K562 (cell line): ENCODE measurements at regions not wholly inside any gene's neighbourhood (a gene's known extent, or its start where the extent isn't known, plus 50 kb on each side); places are given as distances from the start of the nearest gene placed in this dataset.

ENCODE experiments used
- CEBPZ ChIP-seq: fragments of 150-350 bp; IDR thresholded peaks from 2 replicates; pipeline ENCODE4 v1.6.1; 2014; ENCODE audit warnings: low read depth, mild to moderate bottlenecking, low read length, borderline replicate concordance
- CREB1 ChIP-seq, 2 experiments: sonication (generic) in 1 of 2; formaldehyde crosslinking in 1 of 2; IDR thresholded peaks; 2 replicates each; pipeline versions ENCODE4 v1.6.1 to v1.8.0; 2012 to 2022; ENCODE audit warnings: inconsistent platforms in 1 of 2, mild to moderate bottlenecking in 1 of 2, missing genetic modification reagents in 1 of 2, moderate library complexity in 1 of 2
- CTCF ChIP-seq, 3 experiments: IDR thresholded peaks in 2 of 3; conservative IDR thresholded peaks in 1 of 3; 2 replicates each; pipeline ENCODE4 v1.5.1; 2011 to 2012; ENCODE audit warnings: low read length in 3 of 3, mild to moderate bottlenecking in 3 of 3, control low read depth in 2 of 3, improper control_type of control experiment in 1 of 3, inconsistent platforms in 1 of 3, low read depth in 1 of 3, mixed read lengths in 1 of 3, moderate library complexity in 1 of 3; ENCODE audit not compliant: insufficient read depth in 2 of 3
- DDX20 ChIP-seq: fragments of 450-650 bp; IDR thresholded peaks from 2 replicates; pipeline ENCODE4 v1.6.1; 2016; ENCODE audit warnings: missing genetic modification characterization, low read depth, mild to moderate bottlenecking, missing compliant biosample characterization, moderate library complexity
- JUNB ChIP-seq: fragments of 450-650 bp; formaldehyde crosslinking; conservative IDR thresholded peaks from 2 replicates; pipeline ENCODE4 v1.4.0; 2020; ENCODE audit warnings: mild to moderate bottlenecking
- PHF21A ChIP-seq: fragments of 450-650 bp; IDR thresholded peaks from 2 replicates; pipeline ENCODE4 v1.6.1; 2017; ENCODE audit warnings: low read depth, borderline replicate concordance
- SAFB ChIP-seq: fragments of 200-400 bp; formaldehyde crosslinking; IDR thresholded peaks from 2 replicates; pipeline ENCODE4 v1.6.1; 2017; ENCODE audit warnings: low read depth, low read length, borderline replicate concordance
- ZFP91 ChIP-seq: sonication (generic); formaldehyde crosslinking; IDR thresholded peaks from 2 replicates; pipeline ENCODE4 v1.8.0; 2022; ENCODE audit warnings: mild to moderate bottlenecking, missing genetic modification reagents
- ZNF133 ChIP-seq: fragments of 250-450 bp; sonication (Bioruptor Pico); IDR thresholded peaks from 2 replicates; pipeline ENCODE4 v1.4.0; 2020; ENCODE audit warnings: mild to moderate bottlenecking
- ZNF134 ChIP-seq: fragments of 250-450 bp; sonication (Bioruptor Pico); conservative IDR thresholded peaks from 2 replicates; pipeline ENCODE4 v1.4.0; 2020
- ZNF639 ChIP-seq, 2 experiments: fragments of 200-800 bp in 1 of 2; sonication (Bioruptor generic) in 1 of 2; sonication (generic) in 1 of 2; formaldehyde crosslinking in 1 of 2; IDR thresholded peaks in 1 of 2; conservative IDR thresholded peaks in 1 of 2; 2 replicates each; pipeline versions ENCODE4 v1.5.0 to v1.6.1; 2016 to 2020; ENCODE audit warnings: missing compliant biosample characterization in 1 of 2, missing genetic modification characterization in 1 of 2, missing genetic modification reagents in 1 of 2

GRCh38 chr17:53571342-53571741 lies 251.4 kb upstream of the KIF2B start:
- no peak for TF ChIP-seq ZFP91 (CRISPR knock-in tag)
- no peak for TF ChIP-seq ZNF134 (CRISPR knock-in tag)
- TF ChIP-seq ZNF133 (CRISPR knock-in tag) = no peak
- TF ChIP-seq CEBPZ = no peak
- no peak for TF ChIP-seq ZNF639 (CRISPR knock-in tag; conservative IDR thresholded peaks at IDR 0.05 in 1 of 2, IDR thresholded peaks at IDR 0.05 in 1 of 2)
- TF ChIP-seq PHF21A = no peak
- no peak for TF ChIP-seq DDX20 (tag)
- no peak for TF ChIP-seq CREB1 (IDR thresholded peaks at IDR 0.05)
- no peak for TF ChIP-seq CREB1 (CRISPR knock-in tag; IDR thresholded peaks at IDR 0.05)
- no peak for TF ChIP-seq SAFB
- TF ChIP-seq JUNB (CRISPR knock-in tag) = no peak
- TF ChIP-seq CTCF (IDR thresholded peaks at IDR 0.05 in 2 of 3, conservative IDR thresholded peaks at IDR 0.05 in 1 of 3; ENCODE audit: insufficient read depth in 2 of 3, low read depth in 1 of 3, low read length in 3 of 3) = no peak
